ENCODE measurements at regions not wholly inside any gene's neighbourhood (a gene's known extent, or its start where the extent isn't known, plus 50 kb on each side); places are given as distances from the start of the nearest gene placed in this dataset.

GRCh38 chr17:13410874-13411273, 190.9 kb downstream of the HS3ST3A1 start:
- no peaks in the 10 kb centered on the region; a peak in 1 of 7 replicates for H3K36me3 Mint-ChIP-seq (ENCODE audit: insufficient read depth in 1 of 3, low read depth in 3 of 3)
- no peak for DNase-seq
- Histone ChIP-seq H3K27me3 (ENCODE audit: insufficient read depth, low read length) (no peaks in the 10 kb centered on the region), H3K23me2 (ENCODE audit: insufficient read length, low read depth, low read length, poor library complexity, severe bottlenecking) (no peaks in the 10 kb centered on the region), H3K9ac (ENCODE audit: extremely low read depth, insufficient read length, low read length) (no peak overlapping the region), H3K4me2 (ENCODE audit: insufficient read depth, insufficient read length, low read length) (no peak overlapping the region), H2AFZ (ENCODE audit: low read length) (no peak overlapping the region), H2AK5ac (ENCODE audit: insufficient read length, low read length) (no peak overlapping the region), H4K91ac (ENCODE audit: insufficient read length, low read depth, low read length) (no peak overlapping the region), H2BK5ac (ENCODE audit: insufficient read length, low read length) (no peak overlapping the region), H3K79me2 (ENCODE audit: insufficient read depth, low read length) (no peaks in the 10 kb centered on the region), H3K23ac (ENCODE audit: insufficient read length, low read depth, low read length) (no peak overlapping the region), H4K5ac (ENCODE audit: insufficient read length, low read depth, low read length) (no peak overlapping the region), H3K18ac (ENCODE audit: insufficient read length, low read depth, low read length) (no peak overlapping the region), H2BK20ac (ENCODE audit: low read depth, low read length, poor library complexity, severe bottlenecking) (no peak overlapping the region), H3K56ac (ENCODE audit: insufficient read length, low read depth, low read length) (no peak overlapping the region), H3K14ac (ENCODE audit: insufficient read depth, low read length) (no peak overlapping the region), H3K4ac (ENCODE audit: low read depth, low read length) (no peak overlapping the region), H3K4me1 (ENCODE audit: insufficient read depth, low read length) (no peaks in the 10 kb centered on the region), H3K79me1 (ENCODE audit: insufficient read depth, low read depth, low read length, poor library complexity, severe bottlenecking) (no peaks in the 10 kb centered on the region), H4K8ac (replicated peaks; ENCODE audit: insufficient read length, low read depth, low read length) (no peak overlapping the region), H3K9me3 (ENCODE audit: control insufficient read depth, low read depth, low read length) (no peaks in the 10 kb centered on the region), H3K27ac (ENCODE audit: insufficient read length, low read depth, low read length) (no peak overlapping the region), H4K20me1 (ENCODE audit: control insufficient read depth, insufficient read depth, insufficient read length) (no peaks in the 10 kb centered on the region), H2BK120ac (ENCODE audit: low read depth, low read length, poor library complexity, severe bottlenecking) (no peak overlapping the region), H2BK15ac (ENCODE audit: low read depth, low read length) (no peak overlapping the region), H2BK12ac (ENCODE audit: insufficient read length, low read depth, low read length) (no peak overlapping the region), H3T11ph (ENCODE audit: low read length) (no peak overlapping the region)
- no peak for TF ChIP-seq CTCF (conservative IDR thresholded peaks at IDR 0.05)
- H3K4me1 Mint-ChIP-seq = peaks cover 2% of the 10 kb centered on the region in 2 experiments
- peaks cover 0 to 3% of the 10 kb centered on the region in 2 experiments; a peak in 1 of 5 replicates for H3K9me3 Mint-ChIP-seq
- no peaks in the 10 kb centered on the region for H3K27me3 Mint-ChIP-seq (ENCODE audit: low read depth)
- no CpG with 5 or more reads among the region's 2 CpGs for WGBS (ENCODE audit: extremely low coverage, insufficient read length, low lambda C conversion rate)
- H3K27ac Mint-ChIP-seq = no peak overlapping the region
- no peak overlapping the region for H3K4me3 Mint-ChIP-seq

Measured in H9 (cell line).